ENCODE measurements at regions not wholly inside any gene's neighbourhood (a gene's known extent, or its start where the extent isn't known, plus 50 kb on each side); places are given as distances from the start of the nearest gene placed in this dataset.

- no peak for TF ChIP-seq AEBP2 (tag by site-specific recombination; IDR thresholded peaks at IDR 0.05; ENCODE audit: borderline replicate concordance)
- 0 out of 2 replicates have a peak, but pooled peaks have one; percentile 19 for TF ChIP-seq WT1 (tag by site-specific recombination; IDR thresholded peaks at IDR 0.05)
- TF ChIP-seq ZBTB10 (tag by site-specific recombination; IDR thresholded peaks at IDR 0.05): no peak
- 0 out of 2 replicates have a peak, but pooled peaks have one; percentile 37 for TF ChIP-seq HIC1 (tag by site-specific recombination; IDR thresholded peaks at IDR 0.05)
- no peak for TF ChIP-seq ZNF830 (tag by site-specific recombination; IDR thresholded peaks at IDR 0.05; ENCODE audit: low read depth)
- peak; percentile 60 for TF ChIP-seq ZNF335 (tag by site-specific recombination; conservative IDR thresholded peaks at IDR 0.05)
- peak; percentile 91 for TF ChIP-seq MYNN (tag by site-specific recombination; IDR thresholded peaks at IDR 0.05; ENCODE audit: borderline replicate concordance)
- peak; percentile 89 for TF ChIP-seq ATF2 (tag by site-specific recombination; IDR thresholded peaks at IDR 0.05; ENCODE audit: low read depth)
- 0 out of 2 replicates have a peak, but pooled peaks have one; percentile 27 for TF ChIP-seq ZNF394 (tag by site-specific recombination; IDR thresholded peaks at IDR 0.05; ENCODE audit: borderline replicate concordance)
These were observed 94.0 kb upstream of the HIVEP1 start (continued) for GRCh38 chr6:11917951-11918738.

GRCh38 chr6:11912420-11912819 is 99.7 kb upstream of the HIVEP1 start:
- no peak overlapping the region for H3K4me3 ChIP-seq (ENCODE audit: low read depth, low read length)
- no peak overlapping the region for H3K27ac ChIP-seq (ENCODE audit: extremely low read depth, low read depth, low read length)
- H3K4me1 ChIP-seq (ENCODE audit: control insufficient read depth, insufficient read depth, low read length): no peaks in the 10 kb centered on the region
- no peaks in the 10 kb centered on the region for H3K9me3 ChIP-seq (ENCODE audit: control insufficient read depth, insufficient read depth, low read depth, low read length)
- peak; percentile 94 for TF ChIP-seq ZNF610 (tag by site-specific recombination; IDR thresholded peaks at IDR 0.05; ENCODE audit: borderline replicate concordance)
- no peak for TF ChIP-seq ZSCAN4 (tag by site-specific recombination; IDR thresholded peaks at IDR 0.05)
- TF ChIP-seq ZNF654 (tag by site-specific recombination; IDR thresholded peaks at IDR 0.05; ENCODE audit: low read depth): peak; percentile 15
- TF ChIP-seq SETDB1 (IDR thresholded peaks at IDR 0.05; ENCODE audit: insufficient read length, low read length): peak; percentile 21
- POLR2A ChIA-PET: no interaction called here
- H3K36me3 ChIP-seq (ENCODE audit: control insufficient read depth in 2 of 2, insufficient read depth in 1 of 2, low read length in 2 of 2): no peaks in the 10 kb centered on the region
- CTCF ChIA-PET: no interaction called here
